GM23338 (cell line): ENCODE measurements at regions not wholly inside any gene's neighbourhood (a gene's known extent, or its start where the extent isn't known, plus 50 kb on each side); places are given as distances from the start of the nearest gene placed in this dataset.

Experiments used
- ATAC-seq: fragments of 200-7000 bp; cut with Tn5 transposase; 3 replicates; pipeline ENCODE4 v1.9.1; 2020
- DNase-seq: peaks from one replicate; pipeline ENCODE4 v3.0.0-alpha.2; 2015; ENCODE audit warnings: low spot score
- H2AFZ ChIP-seq: fragments of 200-600 bp; sonication (generic); 2 replicates; pipeline ENCODE4 v1.8.0; 2016; ENCODE audit warnings: antibody characterized with exemption, mild to moderate bottlenecking, moderate library complexity
- H3F3A ChIP-seq: fragments of 200-600 bp; sonication (generic); replicated peaks from 2 replicates; pipeline ENCODE4 v1.8.0; 2017; ENCODE audit warnings: antibody characterized with exemption, mixed run types, low read depth
- H3K27ac ChIP-seq: fragments of 200-600 bp; sonication (generic); 2 replicates; pipeline ENCODE4 v1.6.1; 2016; ENCODE audit warnings: low read depth
- H3K27me3 ChIP-seq: fragments of 200-600 bp; sonication (generic); 2 replicates; pipeline ENCODE4 v1.8.0; 2016; ENCODE audit warnings: mild to moderate bottlenecking, mixed run types, moderate library complexity; ENCODE audit not compliant: insufficient read depth
- H3K36me3 ChIP-seq: fragments of 200-600 bp; sonication (generic); 2 replicates; pipeline ENCODE4 v1.8.0; 2016; ENCODE audit warnings: mild to moderate bottlenecking; ENCODE audit not compliant: insufficient read depth
- H3K4me1 ChIP-seq: fragments of 200-600 bp; sonication (generic); 2 replicates; pipeline ENCODE4 v1.8.0; 2016; ENCODE audit warnings: mild to moderate bottlenecking, moderate library complexity; ENCODE audit not compliant: insufficient read depth
- H3K4me2 ChIP-seq: fragments of 200-600 bp; sonication (generic); 2 replicates; pipeline ENCODE4 v1.7.1; 2017; ENCODE audit warnings: mixed run types
- H3K4me3 ChIP-seq: fragments of 200-600 bp; sonication (generic); 2 replicates; pipeline ENCODE4 v1.6.1; 2016; ENCODE audit warnings: mixed run types
- H3K79me2 ChIP-seq: fragments of 200-600 bp; sonication (generic); replicated peaks from 2 replicates; pipeline ENCODE4 v1.8.0; 2017; ENCODE audit warnings: mild to moderate bottlenecking; ENCODE audit not compliant: insufficient read depth
- H3K9me2 ChIP-seq: fragments of 200-600 bp; sonication (generic); 2 replicates; pipeline ENCODE4 v1.8.0; 2017; ENCODE audit not compliant: insufficient read depth
- H4K20me1 ChIP-seq: fragments of 200-600 bp; sonication (generic); replicated peaks from 2 replicates; pipeline ENCODE4 v1.8.0; 2017; ENCODE audit warnings: mild to moderate bottlenecking; ENCODE audit not compliant: insufficient read depth
- H3K27ac Mint-ChIP-seq: 2 replicates; pipeline ENCODE4 v1.8.0; 2020; ENCODE audit warnings: inconsistent platforms, mild to moderate bottlenecking, moderate library complexity, mixed read lengths
- H3K27me3 Mint-ChIP-seq: 3 replicates; pipeline ENCODE4 v1.8.0; 2022; ENCODE audit warnings: low read depth, mild to moderate bottlenecking, moderate library complexity, mixed read lengths, inconsistent platforms; ENCODE audit not compliant: insufficient read depth, poor library complexity
- H3K36me3 Mint-ChIP-seq: 3 replicates; pipeline ENCODE4 v1.8.0; 2021; ENCODE audit warnings: low read depth, mild to moderate bottlenecking, inconsistent platforms, moderate library complexity, mixed read lengths
- H3K4me1 Mint-ChIP-seq: 3 replicates; pipeline ENCODE4 v1.8.0; 2020; ENCODE audit warnings: mild to moderate bottlenecking, inconsistent platforms, mixed read lengths
- H3K4me3 Mint-ChIP-seq: 3 replicates; pipeline ENCODE4 v1.8.0; 2021; ENCODE audit warnings: moderate library complexity, mild to moderate bottlenecking, inconsistent platforms, mixed read lengths
- H3K9me3 Mint-ChIP-seq: 3 replicates; pipeline ENCODE4 v1.8.0; 2020; ENCODE audit warnings: moderate library complexity, mild to moderate bottlenecking, inconsistent platforms, mixed read lengths
- CREB1 ChIP-seq: fragments of 250-450 bp; sonication (Bioruptor Pico); IDR thresholded peaks from 2 replicates; pipeline ENCODE4 v1.5.0; 2020; ENCODE audit warnings: low read depth, mild to moderate bottlenecking, moderate library complexity
- CTCF ChIP-seq, 2 experiments: fragments of 200-600 bp in 1 of 2; sonication (generic) in 1 of 2; conservative IDR thresholded peaks; 2 replicates each; pipeline versions ENCODE4 v1.5.1 to v1.6.1; 2016 to 2017; ENCODE audit warnings: antibody characterized with exemption in 2 of 2, low read depth in 2 of 2, mild to moderate bottlenecking in 2 of 2, moderate library complexity in 1 of 2
- ETS1 ChIP-seq: IDR thresholded peaks from 2 replicates; pipeline ENCODE4 v1.6.1; 2016; ENCODE audit warnings: antibody characterized with exemption
- EZH2phosphoT487 ChIP-seq: fragments of 200-600 bp; sonication (generic); IDR thresholded peaks from one replicate; pipeline ENCODE4 v1.8.1; 2018; ENCODE audit warnings: antibody characterized with exemption; ENCODE audit not compliant: unreplicated experiment
- NANOG ChIP-seq: IDR thresholded peaks from 2 replicates; pipeline ENCODE4 v1.6.1; 2016; ENCODE audit warnings: antibody characterized with exemption, borderline replicate concordance
- POLR2AphosphoS5 ChIP-seq: IDR thresholded peaks from 2 replicates; pipeline ENCODE4 v1.6.1; 2016; ENCODE audit warnings: antibody characterized with exemption, low read depth
- ZNF114 ChIP-seq: fragments of 250-450 bp; sonication (Bioruptor Pico); IDR thresholded peaks from 2 replicates; pipeline ENCODE4 v1.5.0; 2020; ENCODE audit warnings: mild to moderate bottlenecking, moderate library complexity
- ZNF462 ChIP-seq: fragments of 250-450 bp; sonication (Bioruptor Pico); IDR thresholded peaks from 2 replicates; pipeline ENCODE4 v1.5.0; 2020; ENCODE audit warnings: mild to moderate bottlenecking, moderate library complexity

GRCh38 chr4:159443975-159444374 is 341.1 kb downstream of the RAPGEF2 start (continued):
- TF ChIP-seq ZNF462 (CRISPR knock-in tag): no peak
- TF ChIP-seq NANOG: no peak
- no peak for TF ChIP-seq EZH2phosphoT487
- no peak for TF ChIP-seq ZNF114 (CRISPR knock-in tag)
- no peak for TF ChIP-seq CREB1
- TF ChIP-seq ETS1: no peak
- TF ChIP-seq POLR2AphosphoS5: no peak

- no peak overlapping the region for H3K4me2 ChIP-seq
- peaks cover 6% of the 10 kb centered on the region for H3K9me2 ChIP-seq
- no peaks in the 10 kb centered on the region for H3K4me1 ChIP-seq
- Mint-ChIP-seq H3K9me3 (no peaks in the 10 kb centered on the region), H3K27ac (no peak overlapping the region), H3K4me1 (no peaks in the 10 kb centered on the region), H3K36me3 (no peaks in the 10 kb centered on the region), H3K27me3 (peaks cover 8% of the 10 kb centered on the region), H3K4me3 (no peak overlapping the region)
- H3K36me3 ChIP-seq: no peaks in the 10 kb centered on the region
- TF ChIP-seq POLR2AphosphoS5 (no peak), CTCF (conservative IDR thresholded peaks at IDR 0.05; ENCODE audit: low read depth in 2 of 2) (peak in 1 of 2 experiments; percentile 52; a peak in 2 of 4 replicates), EZH2phosphoT487 (no peak)
- no peaks in the 10 kb centered on the region for H3K79me2 ChIP-seq
- H3K27ac ChIP-seq: no peak overlapping the region
- no peak for DNase-seq
- no peaks in the 10 kb centered on the region for H3F3A ChIP-seq
- H4K20me1 ChIP-seq: no peaks in the 10 kb centered on the region; the same call in 1 of the 2 replicates
- H3K27me3 ChIP-seq: no peaks in the 10 kb centered on the region
- ATAC-seq: no peak
- H2AFZ ChIP-seq: no peak overlapping the region
- no peak overlapping the region for H3K4me3 ChIP-seq
These were observed 341.8 kb downstream of the RAPGEF2 start for GRCh38 chr4:159444678-159445077.
